CD4-positive, alpha-beta T cell treated with Interleukin-6 for 4 hours (primary cell): ENCODE measurements at regions not wholly inside any gene's neighbourhood (a gene's known extent, or its start where the extent isn't known, plus 50 kb on each side); places are given as distances from the start of the nearest gene placed in this dataset.

Experiments
- DNase-seq: peaks from one replicate; pipeline ENCODE4 v3.0.0-alpha.2; 2020; ENCODE audit warnings: mixed read lengths

GRCh38 chr20:52859156-52859876, 112.8 kb upstream of the TSHZ2 start:
- DNase-seq = no peak

- DNase-seq = no peak
These were observed 119.4 kb upstream of the TSHZ2 start for GRCh38 chr20:52852714-52853113.

- no peak for DNase-seq
These were observed 124.3 kb upstream of the TSHZ2 start for GRCh38 chr20:52847731-52848359.

- DNase-seq = no peak
These were observed 125.0 kb upstream of the TSHZ2 start for GRCh38 chr20:52847029-52847660.

- no peak for DNase-seq
These were observed 127.1 kb upstream of the TSHZ2 start for GRCh38 chr20:52845044-52845443.

GRCh38 chr20:52843425-52843824, 128.7 kb upstream of the TSHZ2 start:
- DNase-seq = no peak

- DNase-seq = no peak
These were observed 131.2 kb upstream of the TSHZ2 start for GRCh38 chr20:52841003-52841402.

- no peak for DNase-seq
These were observed 132.1 kb upstream of the TSHZ2 start for GRCh38 chr20:52840041-52840440.

- DNase-seq = no peak
These were observed 133.5 kb upstream of the TSHZ2 start for GRCh38 chr20:52838510-52839241.

GRCh38 chr20:52837378-52837777, 134.8 kb upstream of the TSHZ2 start:
- no peak for DNase-seq

GRCh38 chr20:52833901-52834300, 138.3 kb upstream of the TSHZ2 start:
- DNase-seq = no peak

- no peak for DNase-seq
These were observed 139.9 kb upstream of the TSHZ2 start for GRCh38 chr20:52832151-52832774.

- no peak for DNase-seq
These were observed 141.6 kb upstream of the TSHZ2 start for GRCh38 chr20:52830598-52830997.

GRCh38 chr20:52829111-52829510, 143.0 kb upstream of the TSHZ2 start:
- DNase-seq = no peak

- no peak for DNase-seq
These were observed 144.0 kb upstream of the TSHZ2 start for GRCh38 chr20:52828199-52828598.

GRCh38 chr20:52826722-52827121, 145.4 kb upstream of the TSHZ2 start:
- DNase-seq = no peak

- DNase-seq = no peak
These were observed 145.8 kb upstream of the TSHZ2 start for GRCh38 chr20:52826321-52826720.

- no peak for DNase-seq
These were observed 147.5 kb upstream of the TSHZ2 start for GRCh38 chr20:52824494-52825216.

- no peak for DNase-seq
These were observed 148.9 kb upstream of the TSHZ2 start for GRCh38 chr20:52823303-52823702.

- no peak for DNase-seq
These were observed 151.4 kb upstream of the TSHZ2 start for GRCh38 chr20:52820641-52821292.

GRCh38 chr20:52818491-52818890, 153.7 kb upstream of the TSHZ2 start:
- DNase-seq = no peak

GRCh38 chr20:52817981-52818380, 154.2 kb upstream of the TSHZ2 start:
- no peak for DNase-seq
